ENCODE measurements at regions not wholly inside any gene's neighbourhood (a gene's known extent, or its start where the extent isn't known, plus 50 kb on each side); places are given as distances from the start of the nearest gene placed in this dataset.

DNA sequence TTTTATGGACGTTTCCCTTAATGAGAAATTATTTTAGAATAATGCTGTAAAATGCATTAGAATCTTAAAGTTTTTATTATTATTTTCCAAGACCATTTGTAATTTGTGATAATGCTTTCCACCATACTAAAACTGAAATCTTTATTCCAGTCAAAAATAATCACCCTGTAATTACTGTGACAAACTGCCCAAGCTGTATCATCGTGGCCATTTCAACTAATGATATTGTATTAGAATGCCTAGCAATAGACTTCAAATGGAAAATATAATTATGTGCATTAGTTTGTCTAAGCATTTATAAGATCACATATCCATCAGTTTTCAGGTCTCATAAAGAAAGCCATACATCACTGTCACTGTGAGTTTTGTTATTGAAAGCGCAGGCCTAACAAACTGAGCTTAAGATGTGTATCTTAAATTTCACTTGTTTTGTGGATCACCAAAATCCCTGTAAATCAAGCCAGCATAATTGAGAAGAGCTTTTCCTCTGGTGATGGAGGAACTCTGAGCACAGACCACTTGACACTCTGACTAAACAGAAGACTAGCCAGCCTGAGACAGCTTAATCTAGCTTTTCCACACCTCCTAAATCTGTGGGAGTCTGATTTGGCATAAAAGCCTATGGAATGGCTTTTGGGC, 1312.2 kb upstream of the ACVR2A start:
- Histone ChIP-seq H3K36me3 (ENCODE audit: insufficient read depth, low read length) (no peaks in the 10 kb centered on the region), H3K4me2 (ENCODE audit: low read length) (no peak overlapping the region), H3K27me3 (ENCODE audit: control insufficient read depth, insufficient read depth, low read length) (no peaks in the 10 kb centered on the region), H3K4me1 (ENCODE audit: control insufficient read depth, insufficient read depth, low read length) (no peaks in the 10 kb centered on the region), H3K9me3 (replicated peaks; ENCODE audit: low read length) (no peaks in the 10 kb centered on the region), H3K4me3 (ENCODE audit: low read length) (no peak overlapping the region), H3K9ac (ENCODE audit: low read depth, low read length) (no peak overlapping the region)

- Histone ChIP-seq H3K27me3 (ENCODE audit: control insufficient read depth, insufficient read depth, low read length) (no peaks in the 10 kb centered on the region), H3K4me3 (ENCODE audit: low read length) (no peak overlapping the region), H3K9ac (ENCODE audit: low read depth, low read length) (no peak overlapping the region), H3K4me1 (ENCODE audit: control insufficient read depth, insufficient read depth, low read length) (no peaks in the 10 kb centered on the region), H3K4me2 (ENCODE audit: low read length) (no peak overlapping the region), H3K9me3 (replicated peaks; ENCODE audit: low read length) (no peaks in the 10 kb centered on the region), H3K36me3 (ENCODE audit: insufficient read depth, low read length) (no peaks in the 10 kb centered on the region)
Observed at GRCh38 chr2:146532009-146532408, 1312.8 kb upstream of the ACVR2A start.

DNA sequence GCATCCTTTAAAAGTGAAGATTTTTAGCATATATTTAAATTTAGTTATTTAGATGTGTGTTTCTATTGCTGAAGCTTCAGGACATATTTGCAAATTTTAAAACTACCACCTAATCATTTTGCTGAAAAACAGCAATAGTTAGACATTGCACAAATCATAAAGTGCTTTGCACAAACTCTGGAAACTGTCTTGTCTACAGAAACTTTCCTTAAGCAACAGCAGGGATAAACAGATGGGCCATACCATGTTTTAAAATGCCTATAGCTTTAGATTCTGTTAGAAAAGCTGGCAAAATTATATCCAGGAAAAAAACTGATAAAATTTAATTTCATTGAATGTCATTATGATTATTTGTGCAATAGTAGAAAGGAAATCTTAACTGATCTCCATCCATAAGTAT, 1313.9 kb upstream of the ACVR2A start:
- Histone ChIP-seq H3K27me3 (ENCODE audit: control insufficient read depth, insufficient read depth, low read length) (no peaks in the 10 kb centered on the region), H3K9me3 (replicated peaks; ENCODE audit: low read length) (no peaks in the 10 kb centered on the region), H3K4me2 (ENCODE audit: low read length) (no peak overlapping the region), H3K4me3 (ENCODE audit: low read length) (no peak overlapping the region), H3K9ac (ENCODE audit: low read depth, low read length) (no peak overlapping the region), H3K36me3 (ENCODE audit: insufficient read depth, low read length) (no peaks in the 10 kb centered on the region), H3K4me1 (ENCODE audit: control insufficient read depth, insufficient read depth, low read length) (no peaks in the 10 kb centered on the region)

DNA sequence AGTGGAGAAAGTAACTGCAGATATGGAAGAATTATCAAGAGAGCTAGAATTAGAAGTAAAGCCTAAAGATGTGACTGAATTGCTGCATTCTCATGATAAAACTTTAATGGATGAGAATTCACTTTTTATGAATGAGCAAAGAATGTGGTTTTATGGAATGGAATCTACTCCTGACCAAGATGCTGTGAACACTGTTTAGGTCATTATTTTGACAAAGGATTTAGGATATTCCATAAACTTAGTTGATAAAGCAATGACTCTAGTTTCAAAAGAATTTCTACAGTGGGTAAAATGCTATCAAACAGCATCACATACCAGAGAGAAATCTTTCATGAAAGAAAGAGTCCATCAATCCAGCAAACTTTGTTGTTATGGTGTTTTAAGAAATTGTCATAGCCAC, 1317.7 kb upstream of the ACVR2A start:
- H3K4me1 ChIP-seq (ENCODE audit: control insufficient read depth, insufficient read depth, low read length): no peaks in the 10 kb centered on the region
- H3K9me3 ChIP-seq (replicated peaks; ENCODE audit: low read length): no peaks in the 10 kb centered on the region
- H3K4me3 ChIP-seq (ENCODE audit: low read length): no peak overlapping the region
- H3K36me3 ChIP-seq (ENCODE audit: insufficient read depth, low read length): no peaks in the 10 kb centered on the region
- H3K27me3 ChIP-seq (ENCODE audit: control insufficient read depth, insufficient read depth, low read length): no peaks in the 10 kb centered on the region
- H3K9ac ChIP-seq (ENCODE audit: low read depth, low read length): no peak overlapping the region
- H3K4me2 ChIP-seq (ENCODE audit: low read length): no peak overlapping the region

DNA sequence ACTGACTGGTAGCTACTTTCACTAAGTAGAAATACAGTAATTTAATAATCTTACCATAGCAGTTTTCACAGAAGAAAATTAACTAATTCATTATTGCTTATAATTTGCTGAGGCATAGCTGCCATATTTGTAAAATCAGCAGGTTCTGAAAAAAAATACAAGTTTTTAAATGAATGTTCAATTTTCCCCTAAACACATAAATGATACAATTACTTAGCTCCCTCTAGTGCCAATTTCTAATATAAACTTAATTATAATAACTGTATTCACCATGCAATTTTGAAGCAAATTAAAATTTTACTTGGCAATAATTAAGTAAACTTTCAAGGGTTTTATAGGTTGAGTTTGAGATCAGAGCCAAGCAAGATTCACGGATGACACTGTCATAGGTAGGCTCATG, 1321.6 kb upstream of the ACVR2A start:
- no peak overlapping the region for H3K4me3 ChIP-seq (ENCODE audit: low read length)
- no peak overlapping the region for H3K4me2 ChIP-seq (ENCODE audit: low read length)
- H3K27me3 ChIP-seq (ENCODE audit: control insufficient read depth, insufficient read depth, low read length): no peaks in the 10 kb centered on the region
- no peak overlapping the region for H3K9ac ChIP-seq (ENCODE audit: low read depth, low read length)
- H3K36me3 ChIP-seq (ENCODE audit: insufficient read depth, low read length): no peaks in the 10 kb centered on the region
- H3K4me1 ChIP-seq (ENCODE audit: control insufficient read depth, insufficient read depth, low read length): no peaks in the 10 kb centered on the region
- H3K9me3 ChIP-seq (replicated peaks; ENCODE audit: low read length): no peaks in the 10 kb centered on the region

DNA sequence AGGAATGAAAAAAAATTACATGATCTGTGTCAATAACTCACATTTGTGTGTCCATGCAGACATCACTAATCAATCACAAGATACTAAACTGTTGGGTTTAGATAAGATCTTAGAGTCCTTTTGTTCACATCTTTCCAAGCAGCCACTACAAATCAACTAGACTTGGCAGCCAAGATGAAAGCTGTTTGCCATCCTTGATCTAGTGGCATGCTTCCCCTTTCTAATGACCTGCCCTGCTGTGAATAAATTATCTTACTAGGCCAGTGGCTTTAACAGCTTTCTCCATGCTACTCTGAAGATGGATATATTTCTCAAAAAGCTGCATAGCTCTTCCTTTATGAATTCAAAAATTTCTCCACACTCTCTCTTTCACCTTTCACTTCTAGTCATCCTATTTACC, 1338.0 kb upstream of the ACVR2A start:
- H3K4me3 ChIP-seq (ENCODE audit: low read length): no peak overlapping the region
- H3K4me1 ChIP-seq (ENCODE audit: control insufficient read depth, insufficient read depth, low read length): no peaks in the 10 kb centered on the region
- H3K27me3 ChIP-seq (ENCODE audit: control insufficient read depth, insufficient read depth, low read length): no peaks in the 10 kb centered on the region
- no peaks in the 10 kb centered on the region for H3K9me3 ChIP-seq (replicated peaks; ENCODE audit: low read length)
- H3K36me3 ChIP-seq (ENCODE audit: insufficient read depth, low read length): no peaks in the 10 kb centered on the region
- no peak overlapping the region for H3K4me2 ChIP-seq (ENCODE audit: low read length)
- H3K9ac ChIP-seq (ENCODE audit: low read depth, low read length): no peak overlapping the region

DNA sequence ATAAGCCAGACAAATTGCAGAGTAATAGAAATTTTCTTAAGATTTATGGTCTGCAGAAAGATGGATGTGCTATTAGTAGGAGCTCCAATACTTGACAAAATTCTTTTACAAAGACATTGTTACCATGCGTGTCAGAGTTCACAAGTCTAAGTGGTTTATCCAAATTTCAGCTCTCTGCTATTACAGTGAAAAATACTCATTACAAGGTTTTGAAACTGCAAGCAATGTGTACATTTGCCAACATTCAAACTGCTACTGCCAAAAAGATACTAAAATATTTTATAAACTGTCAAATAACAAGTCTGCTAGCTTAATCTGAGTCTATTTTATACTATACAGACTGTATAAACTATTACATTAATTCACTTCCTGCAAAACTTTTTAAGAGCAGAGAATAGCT, 1341.5 kb upstream of the ACVR2A start:
- H3K4me3 ChIP-seq (ENCODE audit: low read length): no peak overlapping the region
- H3K9me3 ChIP-seq (replicated peaks; ENCODE audit: low read length): no peaks in the 10 kb centered on the region
- H3K4me1 ChIP-seq (ENCODE audit: control insufficient read depth, insufficient read depth, low read length): no peaks in the 10 kb centered on the region
- H3K27me3 ChIP-seq (ENCODE audit: control insufficient read depth, insufficient read depth, low read length): no peaks in the 10 kb centered on the region
- H3K4me2 ChIP-seq (ENCODE audit: low read length): no peak overlapping the region
- no peak overlapping the region for H3K9ac ChIP-seq (ENCODE audit: low read depth, low read length)
- no peaks in the 10 kb centered on the region for H3K36me3 ChIP-seq (ENCODE audit: insufficient read depth, low read length)

DNA sequence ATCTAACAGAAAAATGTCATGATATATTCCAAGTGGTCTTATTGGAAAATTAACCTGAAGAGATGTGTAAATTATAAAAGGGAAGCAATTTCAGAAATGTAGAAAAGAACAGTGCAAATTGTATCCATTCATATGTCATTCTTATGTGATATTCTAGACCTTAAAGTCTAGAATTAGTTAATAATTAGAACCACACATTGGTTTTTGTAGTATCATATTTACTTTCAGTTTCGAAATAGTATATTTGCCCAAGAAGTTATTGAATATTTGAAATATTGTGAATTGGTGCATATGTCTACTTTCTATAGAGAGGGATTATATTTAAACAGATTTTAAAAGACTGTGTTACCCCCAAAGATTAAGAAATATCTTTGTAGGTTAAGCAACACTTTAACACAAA, 1348.6 kb upstream of the ACVR2A start:
- no peaks in the 10 kb centered on the region for H3K9me3 ChIP-seq (replicated peaks; ENCODE audit: low read length)
- no peaks in the 10 kb centered on the region for H3K27me3 ChIP-seq (ENCODE audit: control insufficient read depth, insufficient read depth, low read length)
- H3K4me2 ChIP-seq (ENCODE audit: low read length): no peak overlapping the region
- no peaks in the 10 kb centered on the region for H3K4me1 ChIP-seq (ENCODE audit: control insufficient read depth, insufficient read depth, low read length)
- H3K36me3 ChIP-seq (ENCODE audit: insufficient read depth, low read length): no peaks in the 10 kb centered on the region
- H3K9ac ChIP-seq (ENCODE audit: low read depth, low read length): no peak overlapping the region
- no peak overlapping the region for H3K4me3 ChIP-seq (ENCODE audit: low read length)

GRCh38 chr2:146489386-146489785, 1355.4 kb upstream of the ACVR2A start:
- Histone ChIP-seq H3K9me3 (replicated peaks; ENCODE audit: low read length) (no peaks in the 10 kb centered on the region), H3K4me1 (ENCODE audit: control insufficient read depth, insufficient read depth, low read length) (no peaks in the 10 kb centered on the region), H3K27me3 (ENCODE audit: control insufficient read depth, insufficient read depth, low read length) (no peaks in the 10 kb centered on the region), H3K4me3 (ENCODE audit: low read length) (no peak overlapping the region), H3K36me3 (ENCODE audit: insufficient read depth, low read length) (no peaks in the 10 kb centered on the region), H3K9ac (ENCODE audit: low read depth, low read length) (no peak overlapping the region), H3K4me2 (ENCODE audit: low read length) (no peak overlapping the region)

DNA sequence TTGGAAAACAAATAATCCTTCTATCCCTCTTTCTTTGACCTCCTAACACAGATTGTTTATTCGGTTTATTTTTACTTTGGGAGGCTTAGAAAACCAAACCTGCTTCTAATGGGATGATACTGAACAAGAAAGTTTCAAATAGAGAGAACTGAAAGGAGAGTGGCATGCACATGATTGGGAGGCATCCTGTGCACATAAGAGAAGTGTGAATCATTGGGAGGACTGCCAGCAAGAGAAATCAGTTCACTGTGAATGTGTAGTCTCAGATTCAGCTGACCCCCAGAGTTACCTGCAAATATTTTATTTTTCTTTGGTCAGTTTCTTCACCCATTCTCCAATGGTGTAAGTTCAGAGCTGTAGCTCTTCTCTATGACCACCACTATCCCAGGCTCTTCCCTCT, 1363.2 kb upstream of the ACVR2A start:
- Histone ChIP-seq H3K4me1 (ENCODE audit: control insufficient read depth, insufficient read depth, low read length) (peaks cover 5% of the 10 kb centered on the region), H3K4me3 (ENCODE audit: low read length) (no peak overlapping the region), H3K9me3 (replicated peaks; ENCODE audit: low read length) (no peaks in the 10 kb centered on the region), H3K9ac (ENCODE audit: low read depth, low read length) (no peak overlapping the region), H3K36me3 (ENCODE audit: insufficient read depth, low read length) (no peaks in the 10 kb centered on the region), H3K4me2 (ENCODE audit: low read length) (no peak overlapping the region), H3K27me3 (ENCODE audit: control insufficient read depth, insufficient read depth, low read length) (no peaks in the 10 kb centered on the region)

DNA sequence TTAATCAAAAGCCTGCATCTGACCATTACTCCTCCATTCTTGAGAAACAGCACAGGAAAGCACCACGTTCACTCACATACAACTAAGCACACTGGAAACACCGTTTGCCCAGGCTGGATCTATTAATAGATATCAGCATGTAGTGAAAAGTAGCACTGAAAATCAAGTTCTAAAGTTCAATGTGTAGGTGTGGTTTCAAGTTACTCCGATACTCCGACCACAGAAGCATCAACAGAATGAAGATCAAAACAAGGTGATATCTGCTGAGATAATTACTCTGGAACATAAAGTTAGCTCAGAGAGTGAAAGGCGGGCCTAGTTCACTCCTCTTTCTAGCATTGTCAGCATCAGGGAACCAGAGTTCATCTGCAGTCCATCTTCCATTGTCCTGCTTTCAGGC, 1367.4 kb upstream of the ACVR2A start:
- Histone ChIP-seq H3K27me3 (ENCODE audit: control insufficient read depth, insufficient read depth, low read length) (no peaks in the 10 kb centered on the region), H3K4me2 (ENCODE audit: low read length) (no peak overlapping the region), H3K36me3 (ENCODE audit: insufficient read depth, low read length) (no peaks in the 10 kb centered on the region), H3K9ac (ENCODE audit: low read depth, low read length) (no peak overlapping the region), H3K4me3 (ENCODE audit: low read length) (no peak overlapping the region), H3K4me1 (ENCODE audit: control insufficient read depth, insufficient read depth, low read length) (peaks cover 5% of the 10 kb centered on the region), H3K9me3 (replicated peaks; ENCODE audit: low read length) (no peaks in the 10 kb centered on the region)

GRCh38 chr2:146468578-146468977, 1376.3 kb upstream of the ACVR2A start:
- Histone ChIP-seq H3K9me3 (replicated peaks; ENCODE audit: low read length) (no peaks in the 10 kb centered on the region), H3K4me2 (ENCODE audit: low read length) (no peak overlapping the region), H3K36me3 (ENCODE audit: insufficient read depth, low read length) (no peaks in the 10 kb centered on the region), H3K27me3 (ENCODE audit: control insufficient read depth, insufficient read depth, low read length) (no peaks in the 10 kb centered on the region), H3K4me1 (ENCODE audit: control insufficient read depth, insufficient read depth, low read length) (no peaks in the 10 kb centered on the region), H3K4me3 (ENCODE audit: low read length) (no peak overlapping the region), H3K9ac (ENCODE audit: low read depth, low read length) (no peak overlapping the region)

Measured in skeletal muscle satellite cell (primary cell).